ENCODE measurements at regions not wholly inside any gene's neighbourhood (a gene's known extent, or its start where the extent isn't known, plus 50 kb on each side); places are given as distances from the start of the nearest gene placed in this dataset.

DNA sequence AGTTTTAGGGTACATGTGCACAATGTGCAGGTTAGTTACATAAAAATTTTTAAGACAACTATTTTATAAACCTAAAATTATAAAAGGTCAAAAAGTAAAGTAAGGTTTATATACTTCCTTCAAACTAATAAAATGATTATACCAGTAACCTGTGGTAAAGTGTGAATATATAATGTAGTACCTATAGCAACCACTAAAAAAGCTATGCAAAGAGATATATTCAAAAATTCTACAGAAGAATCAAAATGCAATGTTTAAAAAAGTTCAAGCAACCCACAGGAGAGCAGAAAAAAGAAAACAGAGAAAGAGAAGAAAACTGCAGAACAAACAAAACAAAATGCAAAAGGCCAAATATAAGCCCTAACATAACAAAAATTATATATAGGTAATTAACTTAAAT is 379.5 kb upstream of the GALNTL6 start:
- Histone ChIP-seq H3K36me3 (ENCODE audit: control insufficient read depth in 5 of 5, insufficient read depth in 5 of 5, low read length in 5 of 5) (no peaks in the 10 kb centered on the region), H3K9me3 (ENCODE audit: control insufficient read depth in 5 of 5, low read length in 5 of 5) (no peaks in the 10 kb centered on the region), H3K27ac (ENCODE audit: low read depth, low read length) (no peak overlapping the region), H3K27me3 (ENCODE audit: control insufficient read depth in 5 of 5, insufficient read depth in 4 of 5, low read length in 5 of 5) (no peaks in the 10 kb centered on the region), H3K4me1 (ENCODE audit: control insufficient read depth in 5 of 5, insufficient read depth in 5 of 5, low read length in 5 of 5) (no peaks in the 10 kb centered on the region), H3K4me3 (ENCODE audit: low read depth in 1 of 5, low read length in 5 of 5) (no peak overlapping the region), H3K9ac (ENCODE audit: low read length in 5 of 5) (no peak overlapping the region)

DNA sequence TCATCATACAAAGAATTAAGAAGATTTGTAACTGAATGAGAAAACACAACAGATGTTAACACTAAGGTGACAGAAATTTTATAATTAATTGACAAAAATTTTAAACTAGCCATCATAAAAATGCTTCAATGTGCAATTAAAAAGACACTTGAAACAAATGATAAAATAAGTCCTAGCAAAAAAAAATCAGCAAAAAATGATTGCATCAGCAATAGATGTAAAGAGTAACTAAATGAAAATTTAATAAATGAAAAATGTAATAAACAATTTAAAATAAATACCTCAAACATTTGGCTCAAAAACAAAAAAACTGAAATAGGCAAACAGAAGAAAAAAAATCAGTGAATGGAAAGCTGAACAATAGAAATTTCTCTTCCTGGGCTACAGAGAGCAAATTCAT is 380.7 kb upstream of the GALNTL6 start:
- no peaks in the 10 kb centered on the region for H3K36me3 ChIP-seq (ENCODE audit: control insufficient read depth in 5 of 5, insufficient read depth in 5 of 5, low read length in 5 of 5)
- no peaks in the 10 kb centered on the region for H3K4me1 ChIP-seq (ENCODE audit: control insufficient read depth in 5 of 5, insufficient read depth in 5 of 5, low read length in 5 of 5)
- no peak overlapping the region for H3K4me3 ChIP-seq (ENCODE audit: low read depth in 1 of 5, low read length in 5 of 5)
- no peak overlapping the region for H3K9ac ChIP-seq (ENCODE audit: low read length in 5 of 5)
- no peaks in the 10 kb centered on the region for H3K9me3 ChIP-seq (ENCODE audit: control insufficient read depth in 5 of 5, low read length in 5 of 5)
- no peaks in the 10 kb centered on the region for H3K27me3 ChIP-seq (ENCODE audit: control insufficient read depth in 5 of 5, insufficient read depth in 4 of 5, low read length in 5 of 5)
- H3K27ac ChIP-seq (ENCODE audit: low read depth, low read length) = no peak overlapping the region

DNA sequence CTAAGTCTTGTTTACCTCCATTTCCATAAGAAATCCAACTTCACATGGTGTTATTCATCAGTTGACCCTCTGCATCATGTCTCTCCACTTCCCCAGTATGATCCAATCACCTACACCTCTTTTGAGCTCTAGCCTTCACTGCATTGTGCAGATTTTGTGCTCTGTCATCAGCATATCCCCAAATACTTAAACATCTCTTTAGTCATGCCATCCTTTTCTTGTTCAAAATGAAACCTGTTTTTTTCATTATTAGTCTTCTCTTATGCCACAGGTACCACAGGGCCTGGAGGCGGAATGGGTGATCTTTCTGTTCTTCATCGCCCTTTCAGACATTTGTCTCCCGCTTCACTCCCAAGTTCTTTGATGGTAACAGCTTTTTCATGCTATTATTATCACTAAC is 382.7 kb upstream of the GALNTL6 start:
- no peaks in the 10 kb centered on the region for H3K36me3 ChIP-seq (ENCODE audit: control insufficient read depth in 5 of 5, insufficient read depth in 5 of 5, low read length in 5 of 5)
- H3K27ac ChIP-seq (ENCODE audit: low read depth, low read length) = no peak overlapping the region
- H3K9me3 ChIP-seq (ENCODE audit: control insufficient read depth in 5 of 5, low read length in 5 of 5) = no peaks in the 10 kb centered on the region
- no peak overlapping the region for H3K9ac ChIP-seq (ENCODE audit: low read length in 5 of 5)
- no peaks in the 10 kb centered on the region for H3K4me1 ChIP-seq (ENCODE audit: control insufficient read depth in 5 of 5, insufficient read depth in 5 of 5, low read length in 5 of 5)
- H3K4me3 ChIP-seq (ENCODE audit: low read depth in 1 of 5, low read length in 5 of 5) = no peak overlapping the region
- no peaks in the 10 kb centered on the region for H3K27me3 ChIP-seq (ENCODE audit: control insufficient read depth in 5 of 5, insufficient read depth in 4 of 5, low read length in 5 of 5)

GRCh38 chr4:171397175-171397574 is 416.0 kb upstream of the GALNTL6 start:
- no peaks in the 10 kb centered on the region for H3K27me3 ChIP-seq (ENCODE audit: control insufficient read depth in 5 of 5, insufficient read depth in 4 of 5, low read length in 5 of 5)
- no peak overlapping the region for H3K4me3 ChIP-seq (ENCODE audit: low read depth in 1 of 5, low read length in 5 of 5)
- no peaks in the 10 kb centered on the region for H3K36me3 ChIP-seq (ENCODE audit: control insufficient read depth in 5 of 5, insufficient read depth in 5 of 5, low read length in 5 of 5)
- H3K9ac ChIP-seq (ENCODE audit: low read length in 5 of 5) = no peak overlapping the region
- H3K27ac ChIP-seq (ENCODE audit: low read depth, low read length) = no peak overlapping the region
- no peaks in the 10 kb centered on the region for H3K4me1 ChIP-seq (ENCODE audit: control insufficient read depth in 5 of 5, insufficient read depth in 5 of 5, low read length in 5 of 5)
- peaks cover 0 to 2% (median 0%) of the 10 kb centered on the region in 5 donors for H3K9me3 ChIP-seq (ENCODE audit: control insufficient read depth in 5 of 5, low read length in 5 of 5)

- no peaks in the 10 kb centered on the region for H3K27me3 ChIP-seq (ENCODE audit: control insufficient read depth in 5 of 5, insufficient read depth in 4 of 5, low read length in 5 of 5)
- H3K4me1 ChIP-seq (ENCODE audit: control insufficient read depth in 5 of 5, insufficient read depth in 5 of 5, low read length in 5 of 5) = no peaks in the 10 kb centered on the region
- no peak overlapping the region for H3K27ac ChIP-seq (ENCODE audit: low read depth, low read length)
- H3K4me3 ChIP-seq (ENCODE audit: low read depth in 1 of 5, low read length in 5 of 5) = no peak overlapping the region
- peaks cover 0 to 6% (median 2%) of the 10 kb centered on the region in 5 donors for H3K9me3 ChIP-seq (ENCODE audit: control insufficient read depth in 5 of 5, low read length in 5 of 5)
- no peak overlapping the region for H3K9ac ChIP-seq (ENCODE audit: low read length in 5 of 5)
- no peaks in the 10 kb centered on the region for H3K36me3 ChIP-seq (ENCODE audit: control insufficient read depth in 5 of 5, insufficient read depth in 5 of 5, low read length in 5 of 5)
Observed at GRCh38 chr4:171390626-171391025, 422.6 kb upstream of the GALNTL6 start.

GRCh38 chr4:171378323-171378722 is 434.9 kb upstream of the GALNTL6 start:
- Histone ChIP-seq H3K27me3 (ENCODE audit: control insufficient read depth in 5 of 5, insufficient read depth in 4 of 5, low read length in 5 of 5) (no peaks in the 10 kb centered on the region), H3K9me3 (ENCODE audit: control insufficient read depth in 5 of 5, low read length in 5 of 5) (no peaks in the 10 kb centered on the region), H3K9ac (ENCODE audit: low read length in 5 of 5) (no peak overlapping the region), H3K4me1 (ENCODE audit: control insufficient read depth in 5 of 5, insufficient read depth in 5 of 5, low read length in 5 of 5) (no peaks in the 10 kb centered on the region), H3K4me3 (ENCODE audit: low read depth in 1 of 5, low read length in 5 of 5) (no peak overlapping the region), H3K36me3 (ENCODE audit: control insufficient read depth in 5 of 5, insufficient read depth in 5 of 5, low read length in 5 of 5) (no peaks in the 10 kb centered on the region), H3K27ac (ENCODE audit: low read depth, low read length) (no peak overlapping the region)

DNA sequence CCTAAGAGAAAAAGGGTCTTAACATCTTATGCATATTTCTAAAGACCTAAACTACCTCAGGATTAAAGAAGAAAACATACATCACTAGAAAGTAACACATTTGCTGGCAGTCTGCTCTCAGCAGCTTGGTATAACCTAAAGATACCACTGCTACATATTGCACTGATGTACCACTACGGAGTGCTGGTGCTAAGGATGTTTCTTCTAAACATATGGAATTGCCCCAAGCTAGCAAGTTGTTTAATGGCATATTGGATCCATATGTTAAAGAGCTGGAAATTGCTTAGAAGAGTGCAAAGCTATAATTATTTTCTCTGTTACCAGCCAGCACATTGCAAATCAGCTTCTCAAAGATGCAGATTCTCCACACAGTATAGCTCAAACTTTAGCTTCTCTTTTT is 436.5 kb upstream of the GALNTL6 start:
- no peaks in the 10 kb centered on the region for H3K4me1 ChIP-seq (ENCODE audit: control insufficient read depth in 5 of 5, insufficient read depth in 5 of 5, low read length in 5 of 5)

GRCh38 chr4:171353535-171353934 is 459.7 kb upstream of the GALNTL6 start:
- Histone ChIP-seq H3K4me1 (ENCODE audit: control insufficient read depth in 5 of 5, insufficient read depth in 5 of 5, low read length in 5 of 5) (no peaks in the 10 kb centered on the region), H3K9ac (ENCODE audit: low read length in 5 of 5) (no peak overlapping the region), H3K27me3 (ENCODE audit: control insufficient read depth in 5 of 5, insufficient read depth in 4 of 5, low read length in 5 of 5) (no peaks in the 10 kb centered on the region), H3K4me3 (ENCODE audit: low read depth in 1 of 5, low read length in 5 of 5) (no peak overlapping the region), H3K27ac (ENCODE audit: low read depth, low read length) (no peak overlapping the region), H3K9me3 (ENCODE audit: control insufficient read depth in 5 of 5, low read length in 5 of 5) (no peaks in the 10 kb centered on the region), H3K36me3 (ENCODE audit: control insufficient read depth in 5 of 5, insufficient read depth in 5 of 5, low read length in 5 of 5) (no peaks in the 10 kb centered on the region)

More for the DNA sequence above, 436.5 kb upstream of the GALNTL6 start:
- Histone ChIP-seq H3K9ac (ENCODE audit: low read length in 5 of 5) (no peak overlapping the region), H3K9me3 (ENCODE audit: control insufficient read depth in 5 of 5, low read length in 5 of 5) (no peaks in the 10 kb centered on the region), H3K27ac (ENCODE audit: low read depth, low read length) (no peak overlapping the region), H3K36me3 (ENCODE audit: control insufficient read depth in 5 of 5, insufficient read depth in 5 of 5, low read length in 5 of 5) (no peaks in the 10 kb centered on the region), H3K4me3 (ENCODE audit: low read depth in 1 of 5, low read length in 5 of 5) (no peak overlapping the region), H3K27me3 (ENCODE audit: control insufficient read depth in 5 of 5, insufficient read depth in 4 of 5, low read length in 5 of 5) (no peaks in the 10 kb centered on the region)

DNA sequence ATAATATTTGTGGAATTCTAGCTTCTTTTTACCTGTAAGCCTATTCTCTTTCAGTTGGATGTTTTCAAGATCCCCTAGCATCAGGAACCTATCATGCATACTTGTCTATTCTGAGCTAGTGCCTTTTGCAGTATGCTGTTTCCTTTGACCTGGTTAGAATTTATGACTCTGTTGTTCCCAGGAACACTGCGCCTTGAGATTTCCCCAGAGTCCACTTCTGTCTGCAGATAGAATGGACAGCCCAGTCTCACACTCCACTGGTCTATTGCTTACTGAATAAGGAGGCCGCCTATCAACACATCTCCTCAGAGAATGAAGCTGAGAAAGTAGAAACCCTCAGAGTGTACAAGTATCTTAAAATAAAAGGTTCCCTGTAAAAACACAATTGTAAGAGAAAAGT is 465.1 kb upstream of the GALNTL6 start:
- H3K27me3 ChIP-seq (ENCODE audit: control insufficient read depth in 5 of 5, insufficient read depth in 4 of 5, low read length in 5 of 5) = no peaks in the 10 kb centered on the region
- H3K4me3 ChIP-seq (ENCODE audit: low read depth in 1 of 5, low read length in 5 of 5) = peak overlapping the region in 1 of 5 donors; percentile 38
- H3K4me1 ChIP-seq (ENCODE audit: control insufficient read depth in 5 of 5, insufficient read depth in 5 of 5, low read length in 5 of 5) = peaks cover 0 to 7% (median 7%) of the 10 kb centered on the region in 5 donors
- no peak overlapping the region for H3K27ac ChIP-seq (ENCODE audit: low read depth, low read length)
- no peaks in the 10 kb centered on the region for H3K36me3 ChIP-seq (ENCODE audit: control insufficient read depth in 5 of 5, insufficient read depth in 5 of 5, low read length in 5 of 5)
- H3K9me3 ChIP-seq (ENCODE audit: control insufficient read depth in 5 of 5, low read length in 5 of 5) = no peaks in the 10 kb centered on the region
- H3K9ac ChIP-seq (ENCODE audit: low read length in 5 of 5) = no peak overlapping the region

DNA sequence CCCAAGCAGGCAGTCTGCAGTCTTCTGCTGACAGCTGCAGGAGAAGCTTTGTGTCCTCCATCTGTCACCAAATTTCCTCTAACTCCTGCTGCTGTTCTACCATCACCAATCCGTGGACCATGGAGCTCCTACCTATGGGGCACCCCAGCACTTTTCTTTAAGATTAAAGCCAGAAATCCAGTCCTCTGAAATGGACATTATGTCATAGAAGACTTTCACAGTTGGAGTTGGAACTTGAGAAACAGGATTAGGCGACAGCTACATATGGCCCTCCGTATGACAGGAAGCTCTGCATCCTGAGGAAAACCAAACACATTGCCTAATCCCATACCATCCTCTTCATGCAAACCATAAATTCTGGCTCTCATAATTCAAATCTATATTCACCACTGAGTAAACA is 470.6 kb upstream of the GALNTL6 start:
- no peak overlapping the region for H3K9ac ChIP-seq (ENCODE audit: low read length in 5 of 5)
- H3K4me3 ChIP-seq (ENCODE audit: low read depth in 1 of 5, low read length in 5 of 5) = no peak overlapping the region
- H3K4me1 ChIP-seq (ENCODE audit: control insufficient read depth in 5 of 5, insufficient read depth in 5 of 5, low read length in 5 of 5) = peaks cover 0 to 1% (median under 1%) of the 10 kb centered on the region in 5 donors
- no peaks in the 10 kb centered on the region for H3K9me3 ChIP-seq (ENCODE audit: control insufficient read depth in 5 of 5, low read length in 5 of 5)
- no peaks in the 10 kb centered on the region for H3K36me3 ChIP-seq (ENCODE audit: control insufficient read depth in 5 of 5, insufficient read depth in 5 of 5, low read length in 5 of 5)
- no peaks in the 10 kb centered on the region for H3K27me3 ChIP-seq (ENCODE audit: control insufficient read depth in 5 of 5, insufficient read depth in 4 of 5, low read length in 5 of 5)
- no peak overlapping the region for H3K27ac ChIP-seq (ENCODE audit: low read depth, low read length)

- Histone ChIP-seq H3K4me1 (ENCODE audit: control insufficient read depth in 5 of 5, insufficient read depth in 5 of 5, low read length in 5 of 5) (no peaks in the 10 kb centered on the region), H3K27me3 (ENCODE audit: control insufficient read depth in 5 of 5, insufficient read depth in 4 of 5, low read length in 5 of 5) (no peaks in the 10 kb centered on the region), H3K4me3 (ENCODE audit: low read depth in 1 of 5, low read length in 5 of 5) (no peak overlapping the region), H3K27ac (ENCODE audit: low read depth, low read length) (no peak overlapping the region), H3K9me3 (ENCODE audit: control insufficient read depth in 5 of 5, low read length in 5 of 5) (no peaks in the 10 kb centered on the region), H3K9ac (ENCODE audit: low read length in 5 of 5) (no peak overlapping the region), H3K36me3 (ENCODE audit: control insufficient read depth in 5 of 5, insufficient read depth in 5 of 5, low read length in 5 of 5) (no peaks in the 10 kb centered on the region)
Observed at GRCh38 chr4:171340258-171340657, 472.9 kb upstream of the GALNTL6 start.
